GM21529 (cell line): ENCODE measurements at regions not wholly inside any gene's neighbourhood (a gene's known extent, or its start where the extent isn't known, plus 50 kb on each side); places are given as distances from the start of the nearest gene placed in this dataset.

Source experiments
- ATAC-seq: cut with Tn5 transposase; IDR thresholded peaks from one replicate; pipeline ENCODE4 v1.9.1; 2021; ENCODE audit not compliant: unreplicated experiment

DNA sequence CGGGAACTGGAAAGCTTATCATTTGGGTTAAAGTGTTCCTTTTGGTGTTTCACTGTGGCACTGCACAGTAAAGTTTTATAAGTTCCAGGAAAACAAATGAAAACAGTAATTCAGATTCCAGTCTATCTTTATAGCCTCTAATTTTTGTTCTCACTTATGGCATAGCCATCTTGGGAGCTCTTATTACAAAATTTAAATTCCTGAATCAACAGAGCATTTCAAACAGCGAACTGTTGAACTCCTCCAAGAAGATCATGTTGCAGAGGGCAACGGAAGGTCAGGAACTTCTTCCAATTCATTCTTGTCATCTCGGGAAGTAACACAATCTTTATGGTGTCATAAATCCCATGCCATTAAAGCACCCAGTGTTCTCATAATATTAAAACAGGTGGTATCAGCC is 229.1 kb downstream of the KCNC2 start:
- ATAC-seq, result no peak

DNA sequence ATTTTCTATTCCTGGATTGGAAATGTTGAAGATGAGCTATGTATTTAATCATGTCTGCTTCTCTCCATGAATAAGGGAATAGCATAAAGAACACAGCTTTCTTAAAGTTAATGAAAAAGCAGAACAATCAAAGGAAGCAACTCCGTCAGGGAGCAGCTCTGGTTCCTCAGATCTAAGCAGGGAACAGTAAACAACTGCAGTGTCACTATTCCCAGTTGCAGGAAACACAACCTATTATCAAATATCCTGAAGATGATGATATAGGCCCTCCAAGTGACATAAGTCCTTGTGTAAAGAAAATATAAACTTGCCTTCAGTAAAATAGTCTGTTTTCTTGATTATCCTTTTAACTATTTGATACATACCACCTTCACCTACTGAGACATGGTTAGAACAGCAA is 228.1 kb downstream of the KCNC2 start:
- ATAC-seq, result no peak

DNA sequence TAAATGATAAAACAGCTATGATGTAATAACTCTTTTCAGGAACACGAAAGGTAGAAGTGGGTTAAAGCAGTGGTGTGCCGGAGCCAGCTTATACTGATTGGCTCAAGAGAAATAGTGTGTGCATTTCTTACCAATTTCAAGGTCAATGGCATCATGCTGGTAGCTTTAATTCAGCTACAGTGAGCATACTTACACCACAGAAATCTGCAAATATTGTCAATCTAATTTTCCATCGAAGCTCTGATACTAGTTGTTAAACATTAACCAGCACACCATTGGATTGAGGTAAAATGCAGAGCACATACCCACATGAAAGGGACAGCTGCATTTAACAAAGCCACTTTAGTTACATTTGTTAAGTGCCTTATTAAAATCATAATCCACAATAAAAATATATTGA is 225.7 kb downstream of the KCNC2 start:
- ATAC-seq, result no peak

DNA sequence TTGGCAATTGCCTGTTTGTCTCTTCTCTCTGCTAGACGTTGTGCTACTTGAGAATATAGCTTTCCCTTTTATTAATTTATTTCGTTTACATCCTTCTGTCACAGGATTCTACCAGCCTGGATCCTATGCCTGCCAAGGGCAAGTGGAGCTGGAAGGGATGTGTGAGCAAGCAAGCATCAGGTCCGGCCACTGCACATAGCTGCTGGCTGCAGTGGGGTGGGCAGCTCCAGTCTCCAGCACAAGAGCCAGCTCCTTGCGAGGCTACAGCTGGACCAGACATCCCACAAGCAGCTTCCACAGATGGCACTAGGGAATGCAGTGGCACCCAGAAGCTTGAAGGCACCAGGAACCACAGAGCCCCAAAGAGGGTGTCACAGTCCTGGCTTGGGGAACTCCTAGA is 225.0 kb downstream of the KCNC2 start:
- no peak for ATAC-seq

DNA sequence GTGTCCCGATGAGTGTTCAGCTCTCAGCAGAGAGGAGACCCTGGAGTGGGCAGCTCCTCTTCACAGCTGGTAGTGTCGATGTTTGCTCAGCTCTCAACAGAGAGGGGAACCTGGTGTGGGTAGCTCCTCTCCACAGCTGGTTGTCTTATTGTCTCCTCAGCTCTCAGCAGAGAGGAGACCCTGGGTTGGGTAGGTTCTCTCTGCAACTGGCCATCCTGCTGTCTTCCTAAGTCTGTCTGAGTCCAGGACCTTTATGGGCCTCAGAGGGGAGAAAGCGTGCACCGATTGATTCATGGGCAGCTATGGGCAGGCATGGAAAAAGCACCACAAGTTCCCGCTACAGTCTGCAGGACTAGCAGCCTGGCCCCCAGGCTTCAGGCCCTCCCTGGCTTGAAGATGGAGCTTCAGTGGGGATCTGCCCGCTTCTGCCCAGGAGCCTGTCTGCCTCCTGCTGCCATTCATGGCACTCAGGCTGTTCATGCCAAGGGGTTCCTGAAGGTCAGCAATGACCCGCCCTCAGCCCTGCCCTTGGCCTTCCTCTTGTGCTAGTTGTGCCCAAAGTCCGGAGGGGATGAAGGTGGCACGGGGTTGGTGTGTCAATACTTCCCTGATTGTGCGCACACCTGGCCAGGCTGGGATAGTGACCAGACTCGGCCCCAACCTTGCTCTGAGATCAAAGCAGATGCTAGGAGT is 224.2 kb downstream of the KCNC2 start:
- no peak for ATAC-seq

DNA sequence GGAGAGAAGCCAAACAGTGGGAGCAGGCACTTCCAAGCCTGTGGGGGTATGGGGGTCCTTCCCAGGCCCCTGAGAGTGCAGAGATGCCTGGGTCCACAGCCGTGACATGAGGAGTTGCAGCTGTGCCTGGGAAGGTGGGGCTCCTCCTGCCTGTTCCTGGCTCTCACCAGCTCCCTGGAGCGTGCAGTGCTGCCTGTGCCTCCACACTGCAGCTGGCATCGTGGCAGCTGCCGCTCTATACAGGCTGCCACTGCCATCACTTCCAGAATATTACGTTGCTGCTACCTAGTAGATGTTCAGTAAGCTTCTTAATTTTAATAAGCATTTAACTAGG is 223.7 kb downstream of the KCNC2 start:
- no peak for ATAC-seq

DNA sequence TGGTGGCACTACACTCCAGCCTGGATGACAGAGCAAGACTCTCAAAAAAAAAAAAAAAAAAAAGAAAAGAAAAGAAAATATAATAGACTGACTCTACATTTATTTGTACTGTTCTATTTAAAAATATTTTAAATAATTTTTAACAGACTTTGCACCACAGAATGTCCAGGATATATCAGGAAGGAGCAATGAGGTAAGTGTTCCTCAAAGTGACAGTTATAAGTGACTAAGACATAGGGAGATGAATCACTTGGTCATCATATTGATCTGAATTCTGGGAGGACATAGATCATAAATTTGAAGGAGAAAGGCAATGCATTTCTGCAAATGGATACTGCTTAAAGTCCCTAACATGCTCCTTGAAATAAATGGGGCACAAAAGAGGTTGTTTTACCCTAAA is 221.5 kb downstream of the KCNC2 start:
- no peak for ATAC-seq
